ENCODE measurements at regions not wholly inside any gene's neighbourhood (a gene's known extent, or its start where the extent isn't known, plus 50 kb on each side); places are given as distances from the start of the nearest gene placed in this dataset.

GRCh38 chr5:123786411-123786810, 274.4 kb downstream of the CSNK1G3 start:
- WGBS, result 81% methylated on average over 5 of the region's 5 CpGs
- DNase-seq (ENCODE audit: low spot score in 2 of 2), result no peak
- H3K4me3 ChIP-seq, result no peak overlapping the region
- H3K36me3 ChIP-seq, result no peaks in the 10 kb centered on the region
- H3K4me1 ChIP-seq, result peaks cover 2% of the 10 kb centered on the region
- H3K9me3 ChIP-seq, result peaks cover 5% of the 10 kb centered on the region
- no peak overlapping the region for H3K27ac ChIP-seq
- no peaks in the 10 kb centered on the region for H3K27me3 ChIP-seq
- TF ChIP-seq POLR2A (IDR thresholded peaks at IDR 0.05), result no peak
- no peak for TF ChIP-seq CTCF (IDR thresholded peaks at IDR 0.05)
- no peak for TF ChIP-seq POLR2AphosphoS5 (IDR thresholded peaks at IDR 0.05)
- TF ChIP-seq EP300 (IDR thresholded peaks at IDR 0.05), result no peak

- peaks cover 3% of the 10 kb centered on the region for H3K9me3 ChIP-seq
- peaks cover 2% of the 10 kb centered on the region for H3K4me1 ChIP-seq
- no peak for DNase-seq (ENCODE audit: low spot score in 2 of 2)
- no peaks in the 10 kb centered on the region for H3K27me3 ChIP-seq
- 20% methylated on average over 5 of the region's 5 CpGs for WGBS
- no peaks in the 10 kb centered on the region for H3K36me3 ChIP-seq
- no peak overlapping the region for H3K4me3 ChIP-seq
- no peak overlapping the region for H3K27ac ChIP-seq
- TF ChIP-seq POLR2AphosphoS5 (IDR thresholded peaks at IDR 0.05) (no peak), POLR2A (IDR thresholded peaks at IDR 0.05) (no peak), EP300 (IDR thresholded peaks at IDR 0.05) (no peak), CTCF (IDR thresholded peaks at IDR 0.05) (no peak)
Measured at GRCh38 chr5:123785162-123786071, 273.4 kb downstream of the CSNK1G3 start.

- DNase-seq (ENCODE audit: low spot score in 2 of 2), result no peak
- TF ChIP-seq POLR2AphosphoS5 (IDR thresholded peaks at IDR 0.05) (no peak), POLR2A (IDR thresholded peaks at IDR 0.05) (no peak), CTCF (IDR thresholded peaks at IDR 0.05) (no peak), EP300 (IDR thresholded peaks at IDR 0.05) (no peak)
- H3K27me3 ChIP-seq, result no peaks in the 10 kb centered on the region
- no peak overlapping the region for H3K27ac ChIP-seq
- H3K36me3 ChIP-seq, result no peaks in the 10 kb centered on the region
- H3K4me1 ChIP-seq, result peaks cover 2% of the 10 kb centered on the region
- H3K9me3 ChIP-seq, result no peaks in the 10 kb centered on the region
- no peak overlapping the region for H3K4me3 ChIP-seq
- WGBS, result 34% methylated on average over 1 of the region's 1 CpG
Measured at GRCh38 chr5:123783421-123783820, 271.4 kb downstream of the CSNK1G3 start.

GRCh38 chr5:123778641-123779040, 266.7 kb downstream of the CSNK1G3 start:
- H3K36me3 ChIP-seq, result no peaks in the 10 kb centered on the region
- WGBS, result 95% methylated on average over 7 of the region's 7 CpGs
- TF ChIP-seq CTCF (IDR thresholded peaks at IDR 0.05) (no peak), POLR2A (IDR thresholded peaks at IDR 0.05) (no peak), EP300 (IDR thresholded peaks at IDR 0.05) (no peak), POLR2AphosphoS5 (IDR thresholded peaks at IDR 0.05) (no peak)
- no peak overlapping the region for H3K27ac ChIP-seq
- H3K4me3 ChIP-seq, result no peak overlapping the region
- no peaks in the 10 kb centered on the region for H3K4me1 ChIP-seq
- H3K27me3 ChIP-seq, result no peaks in the 10 kb centered on the region
- no peak for DNase-seq (ENCODE audit: low spot score in 2 of 2)
- H3K9me3 ChIP-seq, result no peaks in the 10 kb centered on the region

- H3K9me3 ChIP-seq, result peaks cover 2% of the 10 kb centered on the region
- no peak overlapping the region for H3K4me3 ChIP-seq
- DNase-seq (ENCODE audit: low spot score in 2 of 2), result no peak
- H3K27me3 ChIP-seq, result no peaks in the 10 kb centered on the region
- TF ChIP-seq CTCF (IDR thresholded peaks at IDR 0.05) (no peak), POLR2A (IDR thresholded peaks at IDR 0.05) (no peak), EP300 (IDR thresholded peaks at IDR 0.05) (no peak), POLR2AphosphoS5 (IDR thresholded peaks at IDR 0.05) (no peak)
- no peaks in the 10 kb centered on the region for H3K4me1 ChIP-seq
- no peaks in the 10 kb centered on the region for H3K36me3 ChIP-seq
- no peak overlapping the region for H3K27ac ChIP-seq
Measured at GRCh38 chr5:123776761-123777160, 264.8 kb downstream of the CSNK1G3 start.
